ENCODE measurements at regions not wholly inside any gene's neighbourhood (a gene's known extent, or its start where the extent isn't known, plus 50 kb on each side); places are given as distances from the start of the nearest gene placed in this dataset.
"Not testable (repeated sequence)": the region's sequence is repeated elsewhere in the genome, so short reads cannot be mapped to it uniquely, and the experiment has no call there.

DNA sequence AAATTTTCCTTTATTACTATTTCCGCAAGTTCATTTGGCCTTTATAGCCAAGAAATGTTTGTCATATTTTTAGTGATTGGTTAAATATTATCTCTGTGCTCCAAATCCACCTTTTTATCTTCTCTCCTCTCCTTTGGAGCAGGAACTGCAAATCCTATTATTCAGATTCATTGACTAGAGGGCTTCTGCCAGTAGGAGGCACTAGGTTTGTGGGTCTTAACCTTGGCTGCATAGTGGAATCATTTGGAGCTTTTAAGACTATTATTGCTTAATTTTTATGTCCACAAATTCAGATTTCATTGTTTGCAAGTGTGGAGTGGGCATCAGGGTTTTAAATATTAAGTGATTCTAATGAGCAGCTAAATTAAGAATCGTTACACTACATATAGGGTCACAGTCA lies 75.3 kb upstream of the SYT10 start:
- DNase-seq (ENCODE audit: low read depth in 2 of 2) = no peak

DNA sequence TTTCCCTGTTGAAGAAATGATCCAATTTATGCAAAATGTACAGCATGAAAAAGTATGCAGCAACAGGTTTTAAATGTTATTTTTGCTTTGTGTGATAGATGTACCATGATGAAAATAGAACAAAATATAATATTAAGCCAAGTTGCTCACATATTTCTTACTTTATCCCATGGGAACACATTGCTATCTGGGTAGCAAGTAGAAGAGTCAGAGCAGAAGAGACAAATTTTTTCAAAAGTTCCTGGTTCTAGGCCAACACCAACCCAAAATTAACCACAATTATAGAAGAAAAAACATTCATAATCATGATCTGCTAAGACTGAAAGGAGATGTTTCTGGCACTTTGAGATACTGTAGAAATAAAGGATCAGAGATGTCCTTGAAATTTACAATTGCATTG lies 79.9 kb upstream of the SYT10 start:
- no peak for DNase-seq (ENCODE audit: low read depth in 2 of 2)

DNA sequence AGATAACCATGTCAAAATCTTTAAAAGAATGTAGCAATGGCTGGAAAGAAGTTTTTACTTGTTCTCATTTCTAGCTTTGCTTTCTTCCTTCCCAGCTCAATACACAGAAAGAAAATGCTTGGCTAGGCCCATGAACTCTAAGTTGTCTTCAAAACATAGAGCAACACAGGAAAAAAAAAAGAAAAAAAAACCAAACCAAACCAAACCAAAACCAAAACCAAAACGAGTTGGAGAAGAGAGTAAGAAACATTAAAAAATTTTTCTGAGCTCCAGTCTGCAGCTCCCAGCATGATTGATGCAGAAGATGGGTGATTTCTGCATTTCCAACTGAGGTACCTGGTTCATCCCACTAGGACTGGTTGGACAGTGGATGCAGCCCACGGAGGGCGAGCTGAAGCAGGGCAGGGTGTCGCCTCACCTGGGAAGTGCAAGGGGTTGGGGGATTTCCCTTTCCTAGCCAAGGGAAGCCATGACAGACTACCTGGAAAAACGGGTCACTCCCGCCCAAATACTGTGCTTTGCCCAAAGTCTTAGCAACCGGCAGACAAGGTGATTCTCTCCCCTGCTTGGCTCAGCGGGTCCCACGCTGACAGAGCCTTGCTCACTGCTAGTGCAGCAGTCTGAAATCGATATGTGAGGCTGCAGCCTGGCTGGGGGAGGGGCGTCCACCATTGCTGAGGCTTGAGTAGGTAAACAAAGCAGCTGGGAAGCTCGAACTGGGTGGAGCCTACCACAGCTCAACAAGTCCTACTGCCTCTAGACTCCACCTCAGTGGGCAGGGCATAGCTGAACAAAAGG lies 81.1 kb upstream of the SYT10 start:
- not testable (repeated sequence) for DNase-seq (ENCODE audit: low read depth in 2 of 2)

DNA sequence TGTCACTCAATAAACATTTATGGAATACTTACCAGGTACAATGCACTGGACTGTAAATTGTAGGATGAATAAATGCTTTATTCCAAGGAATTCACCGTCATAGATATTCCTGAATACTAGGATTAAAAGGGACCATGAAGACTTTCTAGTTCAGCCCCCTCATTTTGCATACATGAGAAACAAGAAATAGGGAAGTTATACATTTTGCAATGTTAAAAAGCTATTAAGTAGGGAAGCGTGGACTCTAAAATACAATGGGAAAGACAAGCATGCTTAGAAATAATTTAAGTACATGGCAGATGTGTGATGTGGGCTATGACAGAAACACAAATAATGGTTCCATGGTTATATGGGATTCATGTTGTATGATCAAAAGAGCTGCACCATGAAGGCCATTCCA lies 89.4 kb upstream of the SYT10 start:
- no peak for DNase-seq (ENCODE audit: low read depth in 2 of 2)

DNA sequence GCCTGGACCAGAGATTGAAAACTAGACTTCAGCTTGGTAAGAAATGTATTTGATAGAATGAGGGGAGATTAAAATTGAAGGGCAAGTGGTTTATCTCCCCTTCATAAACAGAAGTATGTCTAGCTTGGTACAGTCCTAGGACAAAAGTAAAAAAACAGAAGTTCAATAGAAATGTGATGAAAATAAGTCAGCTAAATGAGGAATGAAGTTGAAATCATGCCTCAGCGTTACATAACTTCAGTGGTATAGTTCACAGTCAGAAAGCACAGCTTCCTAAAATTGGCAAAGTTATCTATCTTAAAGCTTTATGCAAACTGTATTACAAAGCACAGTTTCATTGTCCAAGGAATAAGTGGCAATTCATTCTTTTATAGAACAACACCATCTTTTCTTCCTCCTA lies 90.2 kb upstream of the SYT10 start:
- DNase-seq (ENCODE audit: low read depth in 2 of 2) = no peak

DNA sequence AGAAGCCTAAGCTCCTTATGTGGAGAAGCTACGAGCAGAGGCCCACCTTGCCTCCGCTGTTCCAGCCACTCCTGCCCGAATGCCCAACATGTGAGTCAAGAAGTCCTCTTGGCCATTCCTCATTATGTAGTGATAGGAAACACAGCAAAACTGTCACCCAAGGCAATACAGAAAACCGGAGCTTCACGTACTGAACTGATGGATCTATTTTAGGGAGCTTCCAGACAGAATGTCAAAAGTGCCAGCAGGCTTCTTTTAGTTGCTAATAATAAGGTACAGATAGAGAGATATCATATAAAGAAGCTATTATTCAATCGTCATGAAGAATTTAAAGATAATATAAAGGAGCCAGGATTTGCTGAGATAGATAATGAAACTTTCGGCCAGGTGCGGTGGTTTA lies 91.6 kb upstream of the SYT10 start:
- no peak for DNase-seq (ENCODE audit: low read depth in 2 of 2)

DNA sequence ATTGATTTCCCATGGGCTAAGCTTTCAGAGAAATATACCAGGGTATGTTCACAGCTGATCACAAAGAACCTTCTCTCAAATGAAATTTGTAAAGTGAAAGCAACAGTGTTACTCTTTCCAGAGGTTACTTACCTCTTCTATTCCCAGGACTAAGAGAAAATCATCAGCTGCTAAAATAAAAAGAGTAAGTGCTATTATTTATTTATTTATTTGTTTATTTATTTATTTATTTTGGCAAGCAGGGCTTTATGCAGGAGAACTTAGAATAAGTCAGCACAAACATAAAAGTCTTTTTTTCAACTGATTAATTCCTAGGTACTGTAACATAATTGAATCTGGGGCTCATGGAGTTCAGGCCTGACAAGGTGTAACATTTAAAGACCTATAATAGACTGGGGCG lies 93.9 kb upstream of the SYT10 start:
- no peak for DNase-seq (ENCODE audit: low read depth in 2 of 2)

DNA sequence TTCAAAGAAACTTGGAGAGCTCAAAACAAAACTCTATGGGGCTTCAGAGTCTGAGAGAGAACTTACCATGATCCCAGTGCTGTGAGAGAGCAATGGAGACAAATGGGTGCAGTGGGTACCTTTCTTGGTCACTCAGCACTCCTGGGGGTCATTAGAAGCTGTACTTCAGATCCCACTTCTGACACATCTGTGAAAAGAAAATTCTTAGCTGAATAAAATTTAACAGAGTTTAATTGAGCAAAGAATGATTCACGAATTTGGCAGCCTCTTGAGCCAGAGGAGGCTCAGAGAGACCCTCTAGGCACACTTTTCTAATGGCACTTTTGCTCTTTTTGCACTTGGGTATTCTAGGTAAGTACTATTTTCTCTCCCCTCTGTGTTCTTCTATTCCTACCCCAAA lies 96.8 kb upstream of the SYT10 start:
- DNase-seq (ENCODE audit: low read depth in 2 of 2) = no peak

DNA sequence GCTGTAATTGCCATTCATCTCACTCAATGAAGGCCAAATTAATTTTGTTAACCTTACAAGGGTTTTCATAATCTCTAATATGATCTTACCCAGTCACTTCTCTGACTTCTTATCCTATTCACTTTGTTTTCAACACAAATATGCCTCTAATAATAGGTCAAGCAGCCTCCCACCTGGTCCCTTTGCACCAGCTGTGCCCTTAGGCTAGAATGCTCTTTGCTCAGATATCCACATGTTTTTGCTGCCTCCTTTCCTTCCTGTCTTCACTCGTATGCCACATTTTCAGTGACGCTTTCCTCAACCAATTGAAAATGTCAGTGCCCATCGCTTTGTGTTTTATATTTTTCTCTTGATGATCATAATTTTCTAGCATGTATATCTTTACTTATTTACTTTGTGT lies 106.4 kb upstream of the SYT10 start:
- no peak for DNase-seq (ENCODE audit: low read depth in 2 of 2)

DNA sequence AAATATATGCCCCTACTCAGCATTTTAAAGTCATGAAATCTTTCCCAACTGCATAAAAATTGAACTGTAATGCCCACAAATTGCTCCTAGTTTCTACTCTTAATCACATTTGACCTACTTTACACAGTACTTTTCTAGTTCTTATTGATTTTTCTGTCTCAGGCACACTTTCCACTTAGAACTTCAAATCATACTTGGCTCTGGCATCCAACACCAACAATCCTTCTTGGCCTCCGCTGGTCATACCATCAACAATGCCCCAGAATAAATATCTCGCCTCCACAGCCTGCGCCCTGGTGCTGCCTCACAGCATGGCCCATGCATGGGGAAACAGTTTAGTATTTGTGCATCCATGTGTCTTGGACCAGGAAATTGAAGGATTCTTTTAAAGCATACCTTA lies 107.5 kb upstream of the SYT10 start:
- no peak for DNase-seq (ENCODE audit: low read depth in 2 of 2)

DNA sequence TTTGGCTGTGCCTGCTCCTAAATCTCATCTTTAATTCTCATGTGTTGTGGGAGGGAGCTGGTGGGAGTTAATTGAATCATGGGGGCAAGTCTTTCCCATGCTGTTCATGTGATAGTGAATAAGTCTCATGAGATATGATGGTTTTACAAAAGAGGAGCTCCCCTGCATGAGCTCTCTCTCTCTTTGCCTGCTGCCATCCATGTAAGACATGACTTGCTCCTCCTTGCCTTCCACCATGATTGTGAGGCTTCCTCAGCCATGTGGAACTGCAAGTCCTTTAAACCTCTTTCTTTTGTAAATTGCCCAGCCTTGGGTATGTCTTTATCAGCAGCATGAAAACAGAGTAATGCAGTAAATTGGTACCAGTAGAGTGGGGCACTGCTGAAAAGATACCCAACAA lies 110.6 kb upstream of the SYT10 start:
- DNase-seq (ENCODE audit: low read depth in 2 of 2) = not testable (repeated sequence)

DNA sequence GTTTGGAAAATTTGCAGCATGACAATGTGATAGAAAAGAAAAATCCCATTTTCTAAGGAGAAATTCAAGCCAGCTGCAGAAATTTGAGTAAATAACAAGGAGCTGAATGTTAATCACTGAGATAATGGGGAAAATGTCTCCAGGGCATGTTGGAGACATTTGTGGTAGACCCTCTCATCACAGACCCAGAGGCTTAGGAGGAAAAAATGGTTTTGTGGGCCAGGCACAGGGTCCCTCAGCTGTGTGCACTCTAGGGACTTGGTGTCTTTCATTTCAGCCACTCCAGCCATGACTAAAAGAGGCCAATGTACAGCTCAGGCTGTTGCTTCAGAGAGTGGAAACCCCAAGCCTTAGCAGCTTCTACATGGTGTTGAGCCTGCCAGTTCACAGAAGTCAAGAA lies 111.4 kb upstream of the SYT10 start:
- DNase-seq (ENCODE audit: low read depth in 2 of 2) = no peak

DNA sequence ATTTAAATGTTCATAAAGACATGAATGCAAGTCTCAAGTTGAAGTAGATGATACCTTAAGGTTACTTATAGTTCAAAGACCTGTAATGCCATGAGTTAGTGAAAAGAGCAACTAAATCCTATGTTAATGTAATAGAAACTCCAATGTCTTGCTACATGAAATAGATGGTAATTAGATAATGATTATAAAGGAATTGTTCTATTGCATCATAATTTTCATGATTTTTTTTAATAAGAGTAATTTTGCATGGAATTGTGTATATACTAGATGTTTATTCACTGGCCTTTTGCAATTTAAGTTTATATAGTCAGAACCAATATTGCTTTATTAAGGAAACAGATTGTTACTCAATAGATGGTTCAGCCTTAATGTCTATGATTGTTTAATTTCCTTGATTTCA lies 115.5 kb upstream of the SYT10 start:
- no peak for DNase-seq (ENCODE audit: low read depth in 2 of 2)

DNA sequence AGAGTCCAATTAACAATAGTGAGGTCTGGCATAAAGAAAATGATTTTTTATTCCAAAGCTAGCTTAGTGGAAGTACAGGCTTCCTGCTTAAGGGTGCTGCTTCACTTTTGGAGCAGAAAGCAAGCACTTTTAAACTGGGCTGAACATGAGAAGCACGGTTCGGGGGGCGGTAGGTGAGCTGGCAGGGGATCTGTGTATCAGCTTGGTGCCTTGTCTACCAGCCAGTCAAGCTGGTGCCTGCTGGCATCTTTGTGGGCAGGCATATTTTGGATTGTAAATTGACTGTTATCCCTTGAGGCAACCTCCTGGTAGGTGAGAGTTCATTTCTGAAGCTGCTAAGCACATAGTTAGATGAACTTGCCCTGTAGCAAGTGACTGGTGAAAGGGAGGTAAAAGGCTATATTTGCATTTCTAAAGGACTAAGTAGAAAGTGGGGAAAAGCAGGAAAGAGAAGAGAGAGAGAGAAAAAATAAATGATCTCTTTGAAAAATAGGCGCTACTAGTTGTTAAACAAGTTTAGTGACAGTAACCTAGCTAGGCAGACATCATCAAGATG lies 121.1 kb upstream of the SYT10 start:
- no peak for DNase-seq (ENCODE audit: low read depth in 2 of 2)

DNA sequence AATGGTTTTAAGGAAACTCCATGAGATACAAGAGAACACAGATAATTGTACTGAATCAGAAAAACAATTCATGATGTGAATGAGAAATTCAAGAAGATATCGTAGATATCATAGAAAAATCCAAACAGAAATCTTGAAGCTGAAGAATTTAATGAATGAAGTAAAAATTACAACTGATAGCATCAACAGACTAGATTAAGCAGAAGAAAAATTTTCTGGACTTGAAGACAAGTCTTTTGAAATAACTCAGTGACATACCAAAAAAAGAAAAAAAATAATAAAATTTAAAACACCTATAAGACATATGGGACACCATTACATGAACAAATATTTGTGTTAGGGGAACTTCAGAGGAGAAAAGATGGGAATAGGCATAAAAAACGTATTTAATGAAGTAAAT lies 122.8 kb upstream of the SYT10 start:
- no peak for DNase-seq (ENCODE audit: low read depth in 2 of 2)

DNA sequence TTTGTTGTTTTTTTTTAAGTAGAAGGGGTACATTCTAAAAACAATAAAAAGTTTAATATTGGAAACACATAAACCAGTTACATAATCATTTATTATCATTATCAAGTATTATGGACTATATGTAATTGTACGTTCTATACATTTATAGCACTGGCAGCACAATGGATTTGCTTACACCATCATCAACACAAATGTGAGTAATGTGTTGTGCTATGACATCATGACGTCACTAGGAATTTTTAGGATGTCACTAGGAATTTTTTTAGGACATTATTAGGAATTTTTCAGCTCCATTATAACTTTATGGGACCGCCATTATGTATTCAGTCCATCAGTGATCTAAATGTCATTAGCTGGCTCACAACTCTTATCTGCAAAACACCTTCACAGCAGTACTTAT lies 126.8 kb upstream of the SYT10 start:
- DNase-seq (ENCODE audit: low read depth in 2 of 2) = no peak

DNA sequence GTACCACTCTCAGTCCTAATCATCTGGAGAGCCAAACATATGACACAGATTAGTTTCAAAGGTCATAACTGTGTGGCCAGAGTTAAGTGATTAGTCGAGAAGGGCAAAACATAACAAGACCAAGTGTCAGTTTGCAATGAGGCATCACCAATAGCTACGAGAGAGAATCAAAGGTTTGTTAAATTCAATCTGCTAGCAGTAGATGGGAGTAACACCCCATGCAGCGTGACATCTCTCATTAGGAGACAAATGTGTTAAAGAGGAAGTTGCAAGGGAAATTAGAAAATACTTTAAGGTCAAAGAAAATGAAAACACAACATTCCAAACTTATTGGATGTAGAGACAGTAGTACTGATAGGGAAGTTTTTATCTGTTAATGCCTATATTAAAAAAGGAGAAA lies 135.7 kb upstream of the SYT10 start:
- DNase-seq (ENCODE audit: low read depth in 2 of 2) = no peak

DNA sequence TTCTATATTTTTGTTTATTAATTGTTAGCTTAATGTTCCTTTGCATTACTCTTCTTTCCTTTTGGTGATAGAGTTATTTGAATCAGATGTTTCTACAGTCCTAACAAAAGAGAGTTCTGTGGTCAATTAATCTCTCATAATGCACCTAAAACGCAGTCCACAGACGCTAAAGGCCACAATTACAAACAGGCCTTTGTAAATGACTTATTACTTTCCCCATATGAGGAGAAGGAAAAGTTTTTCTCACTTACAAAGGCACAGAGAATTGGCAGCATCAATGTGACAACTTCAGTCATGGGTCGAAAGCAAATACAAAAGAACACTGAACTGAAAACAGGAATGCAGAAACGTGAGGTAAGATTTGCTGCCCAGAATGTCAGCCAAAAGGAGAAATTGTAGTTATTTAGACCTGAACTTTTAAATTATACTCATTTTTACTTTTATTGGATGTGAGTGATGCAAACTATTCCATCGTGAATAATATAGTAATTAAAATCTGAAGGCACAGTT lies 142.0 kb upstream of the SYT10 start:
- DNase-seq (ENCODE audit: low read depth in 2 of 2) = no peak

DNA sequence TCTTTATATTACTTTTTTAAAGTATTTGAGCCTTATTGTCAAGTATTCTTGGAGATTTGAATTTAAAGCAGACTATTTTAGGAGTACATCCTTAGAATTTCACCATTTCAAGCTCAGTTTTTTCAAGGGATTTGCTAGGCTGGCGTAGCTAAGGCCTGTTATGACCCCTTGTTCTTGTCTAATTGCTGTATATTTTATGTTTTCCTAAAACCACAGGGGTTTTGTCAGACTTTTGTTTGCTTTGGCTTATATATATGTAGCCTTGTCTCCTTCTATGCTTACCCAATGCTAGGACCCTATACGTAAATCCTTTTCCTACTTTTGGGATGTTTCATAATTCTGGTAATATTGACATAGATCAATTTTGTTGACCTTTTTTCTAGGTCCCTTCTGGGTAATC lies 147.0 kb upstream of the SYT10 start:
- no peak for DNase-seq (ENCODE audit: low read depth in 2 of 2)

DNA sequence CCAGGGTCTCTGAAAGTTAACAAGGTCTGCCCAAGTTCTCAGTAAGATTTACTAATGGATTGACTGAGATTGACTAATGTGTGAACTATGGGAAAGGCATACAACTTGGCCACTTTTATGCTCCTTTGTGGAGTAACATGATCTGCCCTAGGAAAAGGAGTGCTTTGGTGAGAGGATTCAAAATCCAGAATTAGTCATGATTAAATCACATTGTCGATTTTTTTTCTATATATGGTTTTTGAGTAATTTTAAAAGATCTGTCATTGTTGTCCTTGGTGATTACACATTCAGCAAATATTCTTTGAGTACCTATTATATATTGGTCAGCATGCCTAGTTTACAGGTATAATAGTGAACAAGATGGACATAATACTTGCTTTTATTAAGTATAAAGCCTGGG lies 147.7 kb upstream of the SYT10 start:
- peak in 1 of 2 experiments; percentile 5 for DNase-seq (ENCODE audit: low read depth in 2 of 2)

DNA sequence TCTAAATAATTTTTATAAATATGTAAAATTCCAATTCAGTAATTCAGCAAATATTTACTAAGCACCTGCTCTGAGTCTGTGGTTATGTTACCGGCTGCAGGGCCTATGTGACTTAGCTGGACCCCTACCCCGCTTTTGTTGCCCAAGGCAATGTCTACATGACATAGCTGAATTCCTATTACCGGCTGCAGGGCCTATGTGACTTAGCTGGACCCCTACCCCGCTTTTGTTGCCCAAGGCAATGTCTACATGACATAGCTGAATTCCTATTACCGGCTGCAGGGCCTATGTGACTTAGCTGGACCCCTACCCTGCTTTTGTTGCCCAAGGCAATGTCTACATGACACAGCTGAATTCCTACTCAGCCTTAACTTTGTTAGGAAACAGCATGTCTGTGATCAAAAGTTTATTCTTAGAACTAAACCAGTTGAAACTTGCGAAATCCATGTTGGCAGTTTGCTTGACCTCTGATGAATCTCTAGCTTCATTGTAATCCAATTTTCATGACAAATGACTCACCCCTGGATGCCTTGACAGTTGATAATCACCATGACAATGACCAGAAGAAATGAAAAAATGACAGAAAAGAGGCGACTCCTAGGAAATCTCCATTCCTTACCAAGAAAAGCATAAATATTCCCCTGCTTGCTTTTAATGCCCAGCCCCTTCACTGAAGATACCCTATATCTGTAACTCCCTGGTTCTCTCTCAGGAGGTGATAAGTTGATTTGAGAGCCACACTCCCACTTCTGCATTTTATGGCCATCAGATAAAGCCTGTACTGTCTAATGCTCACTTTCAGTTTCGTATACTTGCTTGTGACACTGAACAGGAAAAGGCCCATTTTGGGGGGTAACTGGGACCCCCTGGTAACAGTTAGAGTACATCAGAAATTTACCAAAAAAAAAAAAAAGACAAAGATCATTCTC lies 148.4 kb upstream of the SYT10 start:
- DNase-seq (ENCODE audit: low read depth in 2 of 2) = peak; percentile 5 to 6

DNA sequence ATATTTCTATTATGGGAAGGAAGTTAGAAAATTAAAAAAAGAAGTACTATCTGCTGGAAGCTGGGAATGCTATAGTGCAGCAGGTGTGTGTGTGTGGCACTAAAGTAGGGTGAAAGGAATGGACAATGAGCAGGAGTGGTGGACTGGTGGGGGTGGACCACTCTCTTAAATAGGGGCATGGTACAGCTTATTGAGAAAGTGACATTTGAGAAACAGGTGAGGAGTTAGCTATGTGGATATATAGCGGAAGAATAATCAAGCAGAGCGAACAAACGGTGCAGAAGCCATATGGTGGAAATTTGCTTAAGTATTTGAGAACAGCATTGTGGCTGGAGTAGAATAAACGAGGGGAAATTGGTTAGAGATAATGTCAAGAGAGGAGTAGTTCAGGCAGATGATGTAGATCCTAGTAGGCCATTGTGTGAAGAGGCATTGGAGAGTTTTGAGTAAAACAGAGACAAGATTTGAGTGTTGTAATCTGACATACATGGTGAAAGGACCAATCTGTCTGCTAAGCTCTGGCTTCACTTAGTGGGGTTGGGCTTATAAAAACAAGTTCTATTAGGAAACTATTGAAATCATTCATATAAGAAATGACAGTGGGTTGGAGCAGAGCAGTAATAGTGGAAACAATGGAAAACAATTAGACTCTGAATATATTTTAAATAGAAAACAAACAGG lies 149.2 kb upstream of the SYT10 start:
- DNase-seq (ENCODE audit: low read depth in 2 of 2) = no peak
